Activated naive CD8-positive, alpha-beta T cell treated with anti-CD3 and anti-CD28 coated beads for 36 hours (primary cell): ENCODE measurements at regions not wholly inside any gene's neighbourhood (a gene's known extent, or its start where the extent isn't known, plus 50 kb on each side); places are given as distances from the start of the nearest gene placed in this dataset.

ENCODE experiments used
- DNase-seq: peaks from one replicate; pipeline ENCODE4 v3.0.0; 2021
- H3K27ac Mint-ChIP-seq: one replicate; pipeline ENCODE4 v1.8.0; 2022; ENCODE audit warnings: mild to moderate bottlenecking, moderate library complexity, mixed read lengths
- H3K27me3 Mint-ChIP-seq: one replicate; pipeline ENCODE4 v1.8.0; 2022; ENCODE audit warnings: mild to moderate bottlenecking, mixed read lengths
- H3K36me3 Mint-ChIP-seq: one replicate; pipeline ENCODE4 v1.8.0; 2021; ENCODE audit warnings: mild to moderate bottlenecking, mixed read lengths
- H3K4me1 Mint-ChIP-seq: one replicate; pipeline ENCODE4 v1.8.0; 2021; ENCODE audit warnings: mixed read lengths
- H3K4me3 Mint-ChIP-seq: one replicate; pipeline ENCODE4 v1.8.0; 2022; ENCODE audit warnings: mild to moderate bottlenecking, moderate library complexity, mixed read lengths
- H3K9me3 Mint-ChIP-seq: one replicate; pipeline ENCODE4 v1.8.0; 2022; ENCODE audit warnings: mixed read lengths

- Mint-ChIP-seq H3K36me3 (no peaks in the 10 kb centered on the region), H3K27ac (no peak overlapping the region), H3K9me3 (peaks cover 14% of the 10 kb centered on the region)
These were observed 360.5 kb downstream of the FGFR2 start for GRCh38 chr10:121237718-121238117.

DNA sequence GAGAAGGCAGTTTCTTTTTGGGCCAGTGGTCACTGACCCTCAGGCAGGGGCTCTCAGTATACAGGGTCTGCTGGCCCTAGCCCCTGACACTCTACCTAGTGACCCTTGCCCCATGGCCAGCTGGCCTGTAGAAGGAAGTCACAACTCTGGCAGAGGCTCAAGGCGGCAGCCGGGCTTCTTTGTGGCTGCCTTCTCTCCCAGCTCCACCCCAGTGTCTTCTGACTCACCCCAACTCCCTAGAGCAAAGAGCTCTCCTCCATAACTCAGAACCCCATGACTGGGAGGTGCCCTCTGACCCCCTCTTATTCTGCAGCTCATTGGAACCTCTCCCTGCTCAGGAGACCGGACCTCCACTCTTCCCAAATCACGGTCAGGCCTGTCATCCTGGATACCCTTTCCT, 358.2 kb downstream of the FGFR2 start:
- Mint-ChIP-seq H3K27ac (no peak overlapping the region), H3K4me1 (no peaks in the 10 kb centered on the region), H3K36me3 (no peaks in the 10 kb centered on the region), H3K27me3 (peaks cover 11% of the 10 kb centered on the region), H3K9me3 (peaks cover 16% of the 10 kb centered on the region), H3K4me3 (no peak overlapping the region)
- DNase-seq = no peak

More at GRCh38 chr10:121237718-121238117, 360.5 kb downstream of the FGFR2 start:
- no peaks in the 10 kb centered on the region for H3K4me1 Mint-ChIP-seq
- H3K4me3 Mint-ChIP-seq = no peak overlapping the region
- H3K27me3 Mint-ChIP-seq = no peaks in the 10 kb centered on the region
- no peak for DNase-seq

DNA sequence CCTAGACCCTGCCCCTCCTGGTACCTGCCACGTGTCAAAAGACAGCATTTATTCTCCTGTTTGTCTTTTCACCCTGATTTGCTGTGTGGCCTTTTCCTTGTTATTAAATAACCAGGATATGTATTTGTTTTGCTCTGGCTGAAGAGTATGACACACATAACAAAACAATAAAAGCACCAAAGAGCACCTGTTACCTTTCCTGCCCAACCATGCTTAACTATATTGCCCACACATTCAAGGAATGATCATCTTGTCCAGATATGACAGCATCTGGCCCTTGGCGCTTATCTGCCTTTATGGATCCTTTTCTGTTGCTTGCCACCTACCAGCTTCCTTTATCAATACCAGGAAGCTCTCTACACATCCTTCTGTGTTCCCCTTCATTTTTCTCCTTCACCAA, 357.7 kb downstream of the FGFR2 start:
- no peaks in the 10 kb centered on the region for H3K36me3 Mint-ChIP-seq
- no peaks in the 10 kb centered on the region for H3K4me1 Mint-ChIP-seq
- DNase-seq = no peak
- peaks cover 15% of the 10 kb centered on the region for H3K9me3 Mint-ChIP-seq
- H3K27me3 Mint-ChIP-seq = peaks cover 14% of the 10 kb centered on the region
- H3K27ac Mint-ChIP-seq = no peak overlapping the region
- H3K4me3 Mint-ChIP-seq = no peak overlapping the region

DNA sequence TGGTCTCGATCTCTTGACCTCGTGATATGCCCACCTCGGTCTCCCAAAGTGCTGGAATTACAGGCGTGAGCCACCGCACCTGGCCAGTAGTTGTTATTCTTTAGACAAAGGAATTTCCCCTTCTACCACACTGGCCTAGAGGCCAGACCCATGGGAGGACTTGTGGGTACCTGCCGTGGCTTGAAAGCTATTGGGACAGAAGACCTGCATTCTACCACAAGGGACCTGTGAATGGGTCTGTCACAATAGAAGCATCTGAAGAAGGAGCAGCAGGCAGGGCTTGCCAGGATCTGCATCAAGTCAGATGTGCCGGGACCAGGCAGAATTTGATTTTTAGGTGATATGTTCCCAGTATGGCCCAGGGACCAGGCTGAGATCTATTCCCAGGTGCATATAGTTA, 356.9 kb downstream of the FGFR2 start:
- no peak overlapping the region for H3K27ac Mint-ChIP-seq
- DNase-seq = no peak
- peaks cover 10% of the 10 kb centered on the region for H3K9me3 Mint-ChIP-seq
- no peak overlapping the region for H3K4me3 Mint-ChIP-seq
- H3K4me1 Mint-ChIP-seq = no peaks in the 10 kb centered on the region
- peaks cover 14% of the 10 kb centered on the region for H3K27me3 Mint-ChIP-seq
- H3K36me3 Mint-ChIP-seq = no peaks in the 10 kb centered on the region

- H3K27ac Mint-ChIP-seq = no peak overlapping the region
- H3K9me3 Mint-ChIP-seq = peaks cover 5% of the 10 kb centered on the region
- H3K36me3 Mint-ChIP-seq = no peaks in the 10 kb centered on the region
- H3K4me1 Mint-ChIP-seq = no peaks in the 10 kb centered on the region
- no peak for DNase-seq
- peaks cover 14% of the 10 kb centered on the region for H3K27me3 Mint-ChIP-seq
- no peak overlapping the region for H3K4me3 Mint-ChIP-seq
These were observed 355.3 kb downstream of the FGFR2 start for GRCh38 chr10:121242741-121243608.

DNA sequence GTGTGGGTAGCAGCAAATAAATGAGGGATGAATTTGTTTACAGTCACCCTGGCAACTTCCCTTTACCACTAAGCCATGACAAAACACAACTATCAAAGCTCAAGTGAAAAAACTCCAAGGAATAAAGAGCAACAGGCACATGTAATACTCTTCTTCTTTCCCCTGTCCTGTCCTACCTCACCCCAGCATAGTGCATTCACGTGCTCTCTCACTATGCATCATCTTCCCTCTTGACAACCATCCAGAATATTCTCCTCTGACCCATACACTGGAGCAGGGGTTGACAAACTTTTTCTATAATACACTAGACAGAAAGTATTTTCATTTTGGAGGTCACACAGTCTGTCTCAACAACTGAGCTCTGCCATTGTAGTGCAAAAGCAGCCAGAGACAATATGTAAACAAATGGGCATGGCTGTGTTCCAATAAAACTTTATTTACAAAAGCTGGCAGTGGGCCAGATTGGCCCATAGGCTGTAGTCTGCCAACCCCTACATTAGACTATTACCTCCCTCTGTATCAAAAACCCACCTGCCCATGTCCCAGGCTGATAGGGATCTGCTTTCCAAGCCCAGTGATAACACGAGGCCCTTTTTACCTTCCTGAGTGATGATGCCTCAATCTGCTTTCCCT, 354.5 kb downstream of the FGFR2 start:
- no peak for DNase-seq
- no peak overlapping the region for H3K4me3 Mint-ChIP-seq
- peaks cover 2% of the 10 kb centered on the region for H3K9me3 Mint-ChIP-seq
- peaks cover 14% of the 10 kb centered on the region for H3K27me3 Mint-ChIP-seq
- H3K36me3 Mint-ChIP-seq = no peaks in the 10 kb centered on the region
- H3K4me1 Mint-ChIP-seq = no peaks in the 10 kb centered on the region
- no peak overlapping the region for H3K27ac Mint-ChIP-seq

DNA sequence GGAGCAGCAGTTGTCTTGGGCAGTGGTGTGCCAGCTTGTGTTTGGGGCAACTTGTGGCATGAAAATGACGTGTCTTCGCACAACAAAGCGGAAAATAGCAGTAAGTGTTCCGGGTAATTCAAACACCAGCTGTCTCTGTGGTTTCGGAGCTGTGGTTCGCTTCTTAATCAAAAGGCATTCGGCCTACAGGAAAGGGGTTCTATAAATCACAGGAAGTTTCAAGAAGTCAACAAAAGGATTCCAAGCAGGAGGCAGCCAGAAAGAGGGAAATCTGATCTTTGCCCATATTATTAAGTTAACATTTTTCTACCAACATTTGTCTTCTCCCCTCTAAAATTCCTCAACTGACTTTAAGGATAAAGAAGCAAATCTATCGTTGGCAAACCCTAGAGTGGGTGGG, 353.4 kb downstream of the FGFR2 start:
- Mint-ChIP-seq H3K36me3 (no peaks in the 10 kb centered on the region), H3K9me3 (peaks cover 2% of the 10 kb centered on the region), H3K4me1 (no peaks in the 10 kb centered on the region), H3K27ac (no peak overlapping the region), H3K27me3 (peaks cover 14% of the 10 kb centered on the region), H3K4me3 (no peak overlapping the region)
- no peak for DNase-seq

GRCh38 chr10:121245754-121246153, 352.5 kb downstream of the FGFR2 start:
- no peak for DNase-seq
- Mint-ChIP-seq H3K27me3 (peaks cover 14% of the 10 kb centered on the region), H3K36me3 (no peaks in the 10 kb centered on the region), H3K27ac (no peak overlapping the region), H3K4me3 (no peak overlapping the region), H3K9me3 (peaks cover 2% of the 10 kb centered on the region), H3K4me1 (no peaks in the 10 kb centered on the region)

DNA sequence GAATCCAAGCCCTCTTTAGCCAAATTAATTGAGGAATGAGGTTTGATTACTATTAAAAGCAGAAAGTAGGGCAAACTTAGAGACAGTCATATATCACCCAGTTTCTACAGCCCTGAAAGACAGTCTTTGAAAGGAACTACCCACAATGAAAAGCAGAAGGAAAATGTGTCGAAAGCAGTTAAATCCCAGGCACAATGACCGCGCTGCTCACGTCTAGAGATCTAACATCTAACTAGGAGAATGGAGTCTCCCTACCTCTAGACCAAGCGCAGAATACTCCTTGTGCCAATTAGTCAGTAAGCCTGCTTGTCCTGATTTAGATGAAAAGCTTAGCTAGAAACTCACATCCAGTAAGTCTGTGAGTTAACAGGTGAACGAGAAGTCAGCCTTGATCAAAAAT, 350.0 kb downstream of the FGFR2 start:
- H3K4me3 Mint-ChIP-seq = no peak overlapping the region
- no peaks in the 10 kb centered on the region for H3K36me3 Mint-ChIP-seq
- DNase-seq = no peak
- H3K4me1 Mint-ChIP-seq = no peaks in the 10 kb centered on the region
- H3K27me3 Mint-ChIP-seq = peaks cover 14% of the 10 kb centered on the region
- H3K27ac Mint-ChIP-seq = no peak overlapping the region
- peaks cover 2% of the 10 kb centered on the region for H3K9me3 Mint-ChIP-seq

DNA sequence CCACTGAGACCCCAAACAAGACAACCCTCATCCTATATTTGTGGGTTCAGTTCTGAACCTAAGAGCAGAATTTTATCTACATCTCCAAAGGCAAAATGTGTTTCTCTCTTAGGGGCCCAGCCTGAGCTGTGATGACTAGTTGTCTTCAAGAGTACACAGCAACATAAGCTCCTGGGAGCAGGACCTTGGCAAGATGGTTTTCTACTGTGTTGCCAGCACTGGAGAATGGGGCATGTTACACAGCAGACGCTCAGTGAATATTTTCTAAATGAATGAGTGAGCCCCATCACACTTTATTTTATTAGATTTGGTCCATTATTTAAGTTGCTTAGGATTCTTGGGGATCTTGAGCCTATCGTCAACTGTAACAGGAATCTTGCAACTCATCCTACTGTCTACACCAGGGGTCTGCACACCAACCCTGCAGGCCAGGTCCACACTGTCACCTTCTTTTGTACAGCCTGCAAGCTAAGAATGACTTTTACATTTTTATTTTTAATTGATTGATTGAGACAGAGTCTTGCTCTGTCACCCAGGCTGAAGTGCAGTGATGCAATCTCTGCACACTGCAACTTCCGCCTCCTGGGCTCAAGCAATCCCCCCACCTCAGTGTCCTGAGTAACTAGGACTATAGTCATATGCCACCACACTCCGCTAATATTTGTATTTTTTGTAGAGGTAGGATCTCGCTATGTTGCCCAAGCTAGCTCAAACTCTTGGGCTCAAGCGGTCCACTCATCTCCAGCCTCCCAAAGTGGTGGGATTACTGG, 347.1 kb downstream of the FGFR2 start:
- Mint-ChIP-seq H3K4me3 (no peak overlapping the region), H3K36me3 (no peaks in the 10 kb centered on the region), H3K27ac (no peak overlapping the region), H3K9me3 (no peaks in the 10 kb centered on the region), H3K27me3 (no peaks in the 10 kb centered on the region), H3K4me1 (no peaks in the 10 kb centered on the region)
- no peak for DNase-seq

DNA sequence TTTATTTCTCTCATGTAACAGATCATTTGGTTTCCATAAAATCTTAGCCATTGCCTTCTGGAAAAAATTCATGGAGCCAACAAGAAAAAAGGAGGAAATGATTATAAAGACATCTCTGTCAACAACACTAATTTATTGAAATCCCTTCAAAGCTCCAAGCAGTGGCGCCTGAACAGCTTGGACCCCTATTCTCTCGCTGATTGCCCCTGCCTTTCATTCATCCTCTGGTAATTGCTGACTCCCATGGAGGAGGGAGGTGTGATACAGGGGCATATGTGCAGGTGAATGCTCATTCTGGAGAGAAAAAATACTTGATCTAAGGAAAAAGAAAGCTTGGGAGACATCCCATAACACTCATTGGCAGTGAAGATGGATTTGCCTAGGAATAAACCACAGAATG, 345.5 kb downstream of the FGFR2 start:
- Mint-ChIP-seq H3K9me3 (peaks cover 2% of the 10 kb centered on the region), H3K27me3 (no peaks in the 10 kb centered on the region), H3K4me3 (no peak overlapping the region), H3K36me3 (no peaks in the 10 kb centered on the region), H3K4me1 (no peaks in the 10 kb centered on the region), H3K27ac (no peak overlapping the region)
- no peak for DNase-seq

DNA sequence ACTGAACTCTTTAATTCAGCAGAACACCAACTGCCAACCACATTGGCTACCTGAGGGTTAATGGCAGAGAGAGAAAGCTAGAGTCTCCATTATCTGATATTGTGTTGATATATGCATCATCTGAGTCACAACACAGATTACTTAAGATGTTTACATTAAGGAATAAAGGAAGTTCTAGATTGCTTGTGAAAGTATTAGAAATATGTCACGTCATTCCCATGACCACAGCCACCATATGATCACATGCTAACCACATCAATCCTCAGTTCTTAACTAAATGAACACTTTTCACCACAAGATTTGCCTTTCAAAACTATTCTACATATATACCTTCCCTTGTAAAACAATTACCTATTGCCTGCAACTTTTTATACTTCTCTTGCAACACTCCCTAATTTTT, 337.9 kb downstream of the FGFR2 start:
- Mint-ChIP-seq H3K4me3 (no peak overlapping the region), H3K27ac (no peak overlapping the region), H3K36me3 (no peaks in the 10 kb centered on the region), H3K27me3 (no peaks in the 10 kb centered on the region), H3K9me3 (peaks cover 2% of the 10 kb centered on the region), H3K4me1 (no peaks in the 10 kb centered on the region)
- DNase-seq = no peak

DNA sequence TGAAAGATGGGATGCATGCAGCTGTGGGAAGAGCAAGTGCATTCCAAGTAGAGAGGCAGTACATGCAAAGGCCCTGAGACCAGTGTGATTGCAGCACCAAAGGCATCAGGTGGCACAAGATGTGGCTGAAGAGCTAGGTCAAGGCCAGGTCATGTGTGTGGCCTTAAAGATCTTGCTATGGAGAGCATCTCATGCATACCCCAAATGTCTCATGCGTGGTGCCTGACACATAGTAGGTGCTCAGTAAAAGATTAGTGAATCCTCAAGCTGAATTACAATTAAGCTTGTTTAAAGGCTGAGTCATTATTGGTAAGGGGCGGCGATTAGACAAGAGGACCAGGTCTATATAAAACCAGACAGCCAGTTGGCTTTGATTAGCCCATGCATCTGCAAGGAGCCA, 336.6 kb downstream of the FGFR2 start:
- DNase-seq = no peak
- Mint-ChIP-seq H3K4me3 (no peak overlapping the region), H3K27ac (no peak overlapping the region), H3K36me3 (no peaks in the 10 kb centered on the region), H3K9me3 (peaks cover 2% of the 10 kb centered on the region), H3K4me1 (no peaks in the 10 kb centered on the region), H3K27me3 (no peaks in the 10 kb centered on the region)

DNA sequence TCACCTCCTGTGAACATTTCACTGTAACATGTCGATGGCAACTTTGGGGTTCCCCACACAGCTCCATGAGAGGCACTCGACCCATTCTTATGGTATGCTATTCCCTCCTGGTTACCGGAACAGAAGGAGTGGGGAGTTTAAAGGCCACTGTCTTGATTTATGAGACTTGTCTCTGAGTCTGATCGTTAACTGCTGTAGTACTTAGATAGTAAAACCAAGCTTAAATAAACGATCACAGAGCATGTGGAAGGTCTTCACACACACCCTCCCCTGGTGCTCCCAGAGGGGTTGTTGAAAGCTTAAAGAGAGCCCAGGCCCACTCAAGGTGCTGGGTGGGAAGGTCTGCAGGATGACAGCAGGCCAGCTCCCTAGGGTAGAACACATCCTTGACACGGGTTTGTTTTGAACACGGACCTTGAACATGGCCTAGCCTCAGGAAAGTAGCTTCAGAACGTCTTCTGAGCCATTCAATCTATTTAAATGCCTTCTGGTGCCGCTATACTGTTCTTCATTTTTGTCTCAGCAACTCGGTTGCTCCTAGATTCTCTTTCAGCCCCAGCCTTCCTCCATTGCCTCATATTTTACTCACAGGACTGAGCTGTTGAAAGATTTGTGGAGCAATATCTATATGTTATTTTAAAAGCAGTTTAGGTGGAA, 335.3 kb downstream of the FGFR2 start:
- Mint-ChIP-seq H3K9me3 (no peaks in the 10 kb centered on the region), H3K4me3 (no peak overlapping the region), H3K4me1 (no peaks in the 10 kb centered on the region), H3K27me3 (no peaks in the 10 kb centered on the region), H3K36me3 (no peaks in the 10 kb centered on the region), H3K27ac (no peak overlapping the region)
- no peak for DNase-seq

- no peak overlapping the region for H3K4me3 Mint-ChIP-seq
These were observed 334.8 kb downstream of the FGFR2 start for GRCh38 chr10:121263431-121263783.

More at GRCh38 chr10:121263431-121263783, 334.8 kb downstream of the FGFR2 start:
- no peaks in the 10 kb centered on the region for H3K9me3 Mint-ChIP-seq
- no peaks in the 10 kb centered on the region for H3K27me3 Mint-ChIP-seq
- H3K36me3 Mint-ChIP-seq = no peaks in the 10 kb centered on the region
- DNase-seq = no peak
- H3K27ac Mint-ChIP-seq = no peak overlapping the region
- no peaks in the 10 kb centered on the region for H3K4me1 Mint-ChIP-seq
